Duodenal mucosa (tissue), 2 donors: ENCODE measurements at regions not wholly inside any gene's neighbourhood (a gene's known extent, or its start where the extent isn't known, plus 50 kb on each side); places are given as distances from the start of the nearest gene placed in this dataset.
"Not testable (repeated sequence)": the region's sequence is repeated elsewhere in the genome, so short reads cannot be mapped to it uniquely, and the experiment has no call there.

Experiments
- H3K27ac ChIP-seq: one replicate; pipeline ENCODE4 v1.7.0; 2013; ENCODE audit warnings: low read depth, low read length
- H3K27me3 ChIP-seq, 2 donors: one replicate each; pipeline ENCODE4 v1.7.0; 2013; ENCODE audit warnings: low read length in 2 of 2, control low read depth in 1 of 2; ENCODE audit not compliant: insufficient read depth in 2 of 2, control insufficient read depth in 1 of 2
- H3K36me3 ChIP-seq, 2 donors: one replicate each; pipeline ENCODE4 v1.7.0; 2013; ENCODE audit warnings: low read length in 2 of 2, control low read depth in 1 of 2; ENCODE audit not compliant: insufficient read depth in 2 of 2, control insufficient read depth in 1 of 2
- H3K4me1 ChIP-seq, 2 donors: one replicate each; pipeline ENCODE4 v1.7.0; 2013; ENCODE audit warnings: low read length in 2 of 2, control low read depth in 1 of 2; ENCODE audit not compliant: insufficient read depth in 2 of 2, control insufficient read depth in 1 of 2
- H3K4me3 ChIP-seq, 2 donors: one replicate each; pipeline ENCODE4 v1.7.0; 2013; ENCODE audit warnings: low read length in 2 of 2, low read depth in 1 of 2
- H3K9ac ChIP-seq, 2 donors: one replicate each; pipeline ENCODE4 v1.7.0; 2013; ENCODE audit warnings: low read length in 2 of 2, low read depth in 1 of 2
- H3K9me3 ChIP-seq, 2 donors: one replicate each; pipeline ENCODE4 v1.7.0; 2013; ENCODE audit warnings: low read length in 2 of 2, control low read depth in 1 of 2; ENCODE audit not compliant: control insufficient read depth in 1 of 2

DNA sequence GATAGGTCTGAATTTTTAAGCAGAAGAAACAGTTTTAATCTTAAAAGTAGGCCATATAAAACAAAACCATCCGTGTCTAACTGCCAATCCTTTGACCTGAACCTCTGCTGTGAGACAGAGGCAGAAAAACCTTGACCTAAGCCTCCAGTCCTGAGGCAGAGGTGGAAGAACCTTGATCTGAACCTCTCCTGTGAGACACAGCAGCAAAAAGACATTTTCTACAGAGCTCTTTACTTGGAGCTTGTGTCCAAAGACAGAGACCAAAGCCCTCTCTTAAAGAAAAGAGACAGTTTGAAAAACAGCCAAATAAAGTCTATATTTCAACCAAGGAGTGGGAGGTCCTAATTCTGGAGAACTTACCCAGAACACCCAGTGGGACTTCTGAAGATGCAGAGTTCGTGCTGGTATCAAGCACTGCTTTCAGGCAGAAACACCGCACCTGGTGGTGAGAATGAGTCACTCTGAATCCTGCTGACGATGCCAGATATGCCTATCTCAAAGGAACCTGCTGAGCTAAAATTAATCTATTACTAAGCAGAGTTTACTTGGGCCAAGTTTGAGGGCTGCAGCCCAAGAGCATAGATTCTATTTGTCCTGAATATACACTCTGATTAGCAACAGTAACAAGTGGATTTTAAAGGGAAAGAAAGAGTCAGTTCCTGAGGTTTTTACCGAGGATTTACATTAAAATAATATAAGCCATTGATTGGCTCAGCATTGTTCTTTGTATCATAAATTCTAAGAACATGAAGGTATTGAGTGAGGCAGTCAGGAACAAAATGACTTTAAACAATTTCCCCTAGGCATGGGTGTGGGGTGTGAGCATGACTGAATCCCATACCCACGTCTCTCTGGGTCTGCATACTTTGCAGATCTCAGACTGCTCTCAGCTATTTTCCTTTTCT, 806.4 kb downstream of the TRIB2 start:
- Histone ChIP-seq H3K9ac (no peak overlapping the region), H3K27ac (no peak overlapping the region), H3K4me3 (peak overlapping the region; percentile 21)

GRCh38 chr2:13524492-13524891, 807.8 kb downstream of the TRIB2 start:
- Histone ChIP-seq H3K4me3 (no peak overlapping the region), H3K9me3 (no peaks in the 10 kb centered on the region), H3K27me3 (no peaks in the 10 kb centered on the region), H3K27ac (no peak overlapping the region), H3K9ac (no peak overlapping the region), H3K36me3 (no peaks in the 10 kb centered on the region), H3K4me1 (peaks cover 4 to 8% of the 10 kb centered on the region in 2 donors)

More for the DNA sequence above, 806.4 kb downstream of the TRIB2 start:
- H3K9me3 ChIP-seq = no peaks in the 10 kb centered on the region
- peaks cover 7 to 8% of the 10 kb centered on the region in 2 donors for H3K4me1 ChIP-seq
- H3K27me3 ChIP-seq = no peaks in the 10 kb centered on the region
- no peaks in the 10 kb centered on the region for H3K36me3 ChIP-seq

GRCh38 chr2:13531735-13532410, 815.1 kb downstream of the TRIB2 start:
- H3K27ac ChIP-seq, H3K27me3 ChIP-seq, H3K36me3 ChIP-seq, H3K4me3 ChIP-seq, H3K4me1 ChIP-seq, H3K9me3 ChIP-seq, H3K9ac ChIP-seq: not testable (repeated sequence)

- H3K9me3 ChIP-seq, H3K9ac ChIP-seq, H3K36me3 ChIP-seq, H3K27ac ChIP-seq, H3K4me3 ChIP-seq, H3K4me1 ChIP-seq, H3K27me3 ChIP-seq: not testable (repeated sequence)
Observed at GRCh38 chr2:13532781-13533523, 816.2 kb downstream of the TRIB2 start.

DNA sequence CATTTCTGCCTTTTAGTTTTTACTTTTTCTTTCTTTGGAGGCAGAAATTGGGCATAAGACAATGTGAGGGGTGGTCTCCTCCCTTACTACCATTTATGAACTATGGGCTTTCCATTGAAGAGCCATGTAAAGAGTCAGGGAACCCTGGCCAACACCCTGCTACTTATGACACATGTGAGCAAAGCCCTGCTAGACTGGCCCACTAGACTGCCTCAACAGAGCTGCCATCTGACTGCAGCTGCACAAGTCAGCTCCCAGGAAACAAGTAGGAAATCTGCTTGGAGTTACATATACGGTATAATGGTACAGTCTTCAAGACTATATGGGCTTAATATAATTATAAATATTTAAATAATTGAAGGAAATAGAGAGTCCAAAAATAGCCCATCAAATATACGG, 816.8 kb downstream of the TRIB2 start:
- no peak overlapping the region for H3K27ac ChIP-seq
- H3K9ac ChIP-seq = no peak overlapping the region
- H3K36me3 ChIP-seq = no peaks in the 10 kb centered on the region
- no peaks in the 10 kb centered on the region for H3K9me3 ChIP-seq
- no peaks in the 10 kb centered on the region for H3K27me3 ChIP-seq
- H3K4me1 ChIP-seq = peaks cover 0 to 9% of the 10 kb centered on the region in 2 donors
- H3K4me3 ChIP-seq = no peak overlapping the region

DNA sequence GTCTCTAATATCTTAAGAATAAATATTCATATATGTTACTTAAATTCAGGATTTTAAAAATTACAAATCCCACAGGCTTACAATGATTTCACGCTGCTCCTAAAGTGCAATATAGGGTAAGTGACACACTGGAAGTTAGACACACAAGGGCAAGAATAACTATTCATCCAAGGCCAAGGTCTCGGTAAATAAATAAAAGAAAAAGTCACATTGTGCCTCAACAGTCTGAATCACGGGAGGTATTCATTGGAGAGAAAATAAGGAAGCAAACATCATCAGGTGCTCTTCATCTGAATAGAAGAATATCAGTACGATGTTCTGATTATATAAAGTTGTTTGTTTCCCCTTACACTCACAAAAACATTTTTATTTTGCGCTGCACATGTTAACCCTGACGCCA, 820.2 kb downstream of the TRIB2 start:
- no peaks in the 10 kb centered on the region for H3K36me3 ChIP-seq
- H3K9ac ChIP-seq = no peak overlapping the region
- peaks cover 0 to 9% of the 10 kb centered on the region in 2 donors for H3K4me1 ChIP-seq
- H3K27ac ChIP-seq = no peak overlapping the region
- H3K4me3 ChIP-seq = no peak overlapping the region
- H3K27me3 ChIP-seq = no peaks in the 10 kb centered on the region
- no peaks in the 10 kb centered on the region for H3K9me3 ChIP-seq

DNA sequence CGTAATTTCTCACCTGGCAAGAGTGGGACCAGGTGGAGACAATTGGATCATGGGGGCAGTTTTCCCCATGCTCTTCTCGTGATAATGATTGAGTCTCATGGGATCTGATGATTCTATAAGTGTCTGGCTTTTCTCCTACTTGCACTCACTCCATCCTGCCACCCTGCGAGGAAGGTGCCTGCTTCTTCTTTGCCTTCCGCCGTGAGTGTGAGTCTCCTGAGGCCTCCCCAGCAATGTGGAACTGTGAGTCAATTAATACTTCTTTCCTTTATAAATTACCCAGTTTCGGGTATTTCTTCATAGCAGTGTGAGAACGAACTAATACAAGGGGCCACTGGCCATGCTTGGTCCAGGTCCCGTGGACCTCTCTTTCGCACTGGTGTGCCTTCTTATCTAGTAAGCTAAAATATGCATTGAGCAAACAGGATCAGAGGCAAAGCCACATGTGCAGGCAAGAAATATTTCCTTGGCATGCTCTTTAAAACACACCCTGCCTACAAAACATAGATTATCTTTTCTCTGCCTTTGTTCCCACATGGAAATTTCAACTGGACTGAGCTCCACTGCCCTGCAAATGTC, 821.1 kb downstream of the TRIB2 start:
- no peaks in the 10 kb centered on the region for H3K27me3 ChIP-seq
- peaks cover 0 to 9% of the 10 kb centered on the region in 2 donors for H3K4me1 ChIP-seq
- no peak overlapping the region for H3K9ac ChIP-seq
- no peak overlapping the region for H3K27ac ChIP-seq
- H3K36me3 ChIP-seq = no peaks in the 10 kb centered on the region
- no peaks in the 10 kb centered on the region for H3K9me3 ChIP-seq
- no peak overlapping the region for H3K4me3 ChIP-seq

GRCh38 chr2:13539296-13539695, 822.6 kb downstream of the TRIB2 start:
- Histone ChIP-seq H3K27me3 (no peaks in the 10 kb centered on the region), H3K9ac (no peak overlapping the region), H3K4me1 (peaks cover 0 to 9% of the 10 kb centered on the region in 2 donors), H3K9me3 (no peaks in the 10 kb centered on the region), H3K4me3 (no peak overlapping the region), H3K36me3 (no peaks in the 10 kb centered on the region), H3K27ac (no peak overlapping the region)

GRCh38 chr2:13542061-13542460, 825.3 kb downstream of the TRIB2 start:
- Histone ChIP-seq H3K36me3 (no peaks in the 10 kb centered on the region), H3K27ac (no peak overlapping the region), H3K27me3 (no peaks in the 10 kb centered on the region), H3K4me3 (no peak overlapping the region), H3K9me3 (no peaks in the 10 kb centered on the region), H3K4me1 (peaks cover 0 to 9% of the 10 kb centered on the region in 2 donors), H3K9ac (no peak overlapping the region)
